Liver (tissue), 8 donors: ENCODE measurements at regions not wholly inside any gene's neighbourhood (a gene's known extent, or its start where the extent isn't known, plus 50 kb on each side); places are given as distances from the start of the nearest gene placed in this dataset.

ENCODE experiments used
- DNase-seq: peaks from one replicate; pipeline ENCODE4 v3.0.0-alpha.2; 2017; ENCODE audit warnings: low spot score
- H3K27ac ChIP-seq, 2 donors: one replicate each; pipeline ENCODE4 v1.7.0; 2013; ENCODE audit warnings: inconsistent platforms in 2 of 2, low read length in 2 of 2, control low read depth in 1 of 2, low read depth in 1 of 2, mild to moderate bottlenecking in 1 of 2
- H3K27me3 ChIP-seq, 4 donors: one replicate each; pipeline versions ENCODE4 v1.6.1 to v1.7.0; 2013; ENCODE audit warnings: low read length in 3 of 4, inconsistent platforms in 1 of 4, mild to moderate bottlenecking in 1 of 4, moderate library complexity in 1 of 4; ENCODE audit not compliant: control insufficient read depth in 4 of 4, insufficient read depth in 4 of 4
- H3K36me3 ChIP-seq, 4 donors: one replicate each; pipeline versions ENCODE4 v1.6.1 to v1.7.0; 2013; ENCODE audit warnings: low read length in 3 of 4, mild to moderate bottlenecking in 3 of 4, low read depth in 1 of 4, moderate library complexity in 1 of 4; ENCODE audit not compliant: control insufficient read depth in 4 of 4, insufficient read depth in 3 of 4
- H3K4me1 ChIP-seq, 4 donors: one replicate each; pipeline versions ENCODE4 v1.6.1 to v1.7.0; 2013; ENCODE audit warnings: low read length in 3 of 4, mild to moderate bottlenecking in 3 of 4, moderate library complexity in 1 of 4; ENCODE audit not compliant: control insufficient read depth in 4 of 4, insufficient read depth in 4 of 4
- H3K4me3 ChIP-seq, 3 donors: one replicate each; pipeline versions ENCODE4 v1.6.1 to v1.7.0; 2013; ENCODE audit warnings: low read length in 3 of 3, control low read depth in 1 of 3, low read depth in 1 of 3, mild to moderate bottlenecking in 1 of 3
- H3K9ac ChIP-seq, 2 donors: one replicate each; pipeline ENCODE4 v1.7.0; 2013; ENCODE audit warnings: low read length in 2 of 2, mild to moderate bottlenecking in 2 of 2, moderate library complexity in 2 of 2, control low read depth in 1 of 2, low read depth in 1 of 2
- H3K9me3 ChIP-seq, 4 donors: one replicate each; pipeline versions ENCODE4 v1.6.1 to v1.7.0; 2013; ENCODE audit warnings: low read length in 3 of 4; ENCODE audit not compliant: control insufficient read depth in 4 of 4
- ATF3 ChIP-seq: IDR thresholded peaks from 2 replicates; pipeline ENCODE4 v1.6.1; 2016; ENCODE audit warnings: antibody characterized with exemption
- EGR1 ChIP-seq, 2 donors: IDR thresholded peaks; 2 replicates each; pipeline ENCODE4 v1.6.1; 2016 to 2018; ENCODE audit warnings: antibody characterized with exemption in 2 of 2, low read depth in 2 of 2
- FOXA1 ChIP-seq: IDR thresholded peaks from 2 replicates; pipeline ENCODE4 v1.6.1; 2016; ENCODE audit warnings: antibody characterized with exemption
- FOXA2 ChIP-seq: IDR thresholded peaks from 2 replicates; pipeline ENCODE4 v1.6.1; 2016; ENCODE audit warnings: antibody characterized with exemption
- GABPA ChIP-seq, 2 donors: IDR thresholded peaks in 1 of 2; conservative IDR thresholded peaks in 1 of 2; 2 replicates each; pipeline ENCODE4 v1.6.1; 2016; ENCODE audit warnings: antibody characterized with exemption in 2 of 2, mild to moderate bottlenecking in 1 of 2, moderate library complexity in 1 of 2
- HNF4A ChIP-seq, 2 donors: conservative IDR thresholded peaks; 2 replicates each; pipeline ENCODE4 v1.6.1; 2016; ENCODE audit warnings: antibody characterized with exemption in 2 of 2, mild to moderate bottlenecking in 2 of 2
- HNF4G ChIP-seq: IDR thresholded peaks from 2 replicates; pipeline ENCODE4 v1.6.1; 2016; ENCODE audit warnings: antibody characterized with exemption
- JUND ChIP-seq, 2 donors: IDR thresholded peaks; 2 replicates each; pipeline ENCODE4 v1.6.1; 2016; ENCODE audit warnings: antibody characterized with exemption in 2 of 2
- NR2F2 ChIP-seq: IDR thresholded peaks from 2 replicates; pipeline ENCODE4 v1.6.1; 2016; ENCODE audit warnings: antibody characterized with exemption
- RAD21 ChIP-seq, 2 donors: IDR thresholded peaks; 2 replicates each; pipeline ENCODE4 v1.6.1; 2016; ENCODE audit warnings: antibody characterized with exemption in 2 of 2, mild to moderate bottlenecking in 2 of 2
- RXRA ChIP-seq, 2 donors: IDR thresholded peaks; 2 replicates each; pipeline ENCODE4 v1.6.1; 2017 to 2018; ENCODE audit warnings: antibody characterized with exemption in 2 of 2, mild to moderate bottlenecking in 1 of 2
- SP1 ChIP-seq: IDR thresholded peaks from 2 replicates; pipeline ENCODE4 v1.6.1; 2018; ENCODE audit warnings: antibody characterized with exemption, mild to moderate bottlenecking
- TAF1 ChIP-seq: conservative IDR thresholded peaks from 2 replicates; pipeline ENCODE4 v1.6.1; 2016; ENCODE audit warnings: antibody characterized with exemption, mild to moderate bottlenecking
- YY1 ChIP-seq: IDR thresholded peaks from 2 replicates; pipeline ENCODE4 v1.6.1; 2016; ENCODE audit warnings: antibody characterized with exemption, mild to moderate bottlenecking
- WGBS: extraction: QIAGEN DNeasy Blood & Tissue Kit; methylation state at CpG from one replicate; pipeline ENCODE4 v1.1.7; 2013; 5-methylcytosine and 5-hydroxymethylcytosine counted together
- TF ChIP-seq, protein P1 (sequence below): IDR thresholded peaks from 2 replicates; pipeline ENCODE4 v1.6.1; 2016; ENCODE audit warnings: antibody characterized with exemption
- TF ChIP-seq, protein P2 (sequence below): fragments of 150-350 bp; IDR thresholded peaks from 2 replicates; pipeline ENCODE4 v1.5.1; 2017; ENCODE audit warnings: improper control_type of control experiment, low read depth, low read length; ENCODE audit not compliant: missing input control
- TF ChIP-seq, protein P3 (sequence below): IDR thresholded peaks from 2 replicates; pipeline ENCODE4 v1.6.1; 2016; ENCODE audit warnings: antibody characterized with exemption
- TF ChIP-seq, protein P4 (sequence below): IDR thresholded peaks from 2 replicates; pipeline ENCODE4 v1.6.1; 2016; ENCODE audit warnings: antibody characterized with exemption, mild to moderate bottlenecking
- donor health status: healthy.
- donor health status: healthy.
- donor health status: healthy.
- donor health status: healthy.
- donor health status: healthy.

DNA sequence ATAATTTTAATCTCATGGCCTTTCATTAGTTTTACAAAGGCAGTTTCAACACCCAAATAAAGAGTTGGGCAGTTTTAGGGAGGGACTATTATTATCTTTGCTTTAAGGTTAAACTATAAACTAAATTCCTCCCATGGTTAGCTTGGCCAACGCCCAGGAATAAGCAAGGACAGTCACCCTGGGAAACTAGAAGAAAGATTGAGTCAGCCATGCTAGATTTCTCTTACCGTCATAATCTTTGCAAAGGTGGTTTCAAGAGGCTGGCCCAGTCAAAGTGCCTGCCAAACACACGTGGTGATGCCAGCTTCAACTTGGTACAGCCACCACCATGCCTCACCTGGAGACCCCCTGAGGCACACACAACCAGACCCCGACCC lies 317.4 kb upstream of the SP8 start:
- Histone ChIP-seq H3K36me3 (no peaks in the 10 kb centered on the region), H3K4me1 (no peaks in the 10 kb centered on the region), H3K27me3 (no peaks in the 10 kb centered on the region), H3K9me3 (peaks cover 0 to 5% (median 0%) of the 10 kb centered on the region in 4 donors), H3K4me3 (no peak overlapping the region), H3K9ac (no peak overlapping the region), H3K27ac (no peak overlapping the region)
- TF ChIP-seq JUND (IDR thresholded peaks at IDR 0.05) (no peak), HNF4G (no peak), ATF3 (no peak), FOXA1 (no peak), NR2F2 (no peak), GABPA (IDR thresholded peaks at IDR 0.05 in 1 of 2, conservative IDR thresholded peaks at IDR 0.05 in 1 of 2) (no peak), YY1 (no peak), HNF4A (conservative IDR thresholded peaks at IDR 0.05) (no peak), RXRA (IDR thresholded peaks at IDR 0.05) (no peak), TAF1 (no peak), SP1 (no peak), FOXA2 (no peak), RAD21 (IDR thresholded peaks at IDR 0.05) (no peak), EGR1 (IDR thresholded peaks at IDR 0.05; ENCODE audit: low read depth in 2 of 2) (no peak)
- TF ChIP-seq, protein P1, sequence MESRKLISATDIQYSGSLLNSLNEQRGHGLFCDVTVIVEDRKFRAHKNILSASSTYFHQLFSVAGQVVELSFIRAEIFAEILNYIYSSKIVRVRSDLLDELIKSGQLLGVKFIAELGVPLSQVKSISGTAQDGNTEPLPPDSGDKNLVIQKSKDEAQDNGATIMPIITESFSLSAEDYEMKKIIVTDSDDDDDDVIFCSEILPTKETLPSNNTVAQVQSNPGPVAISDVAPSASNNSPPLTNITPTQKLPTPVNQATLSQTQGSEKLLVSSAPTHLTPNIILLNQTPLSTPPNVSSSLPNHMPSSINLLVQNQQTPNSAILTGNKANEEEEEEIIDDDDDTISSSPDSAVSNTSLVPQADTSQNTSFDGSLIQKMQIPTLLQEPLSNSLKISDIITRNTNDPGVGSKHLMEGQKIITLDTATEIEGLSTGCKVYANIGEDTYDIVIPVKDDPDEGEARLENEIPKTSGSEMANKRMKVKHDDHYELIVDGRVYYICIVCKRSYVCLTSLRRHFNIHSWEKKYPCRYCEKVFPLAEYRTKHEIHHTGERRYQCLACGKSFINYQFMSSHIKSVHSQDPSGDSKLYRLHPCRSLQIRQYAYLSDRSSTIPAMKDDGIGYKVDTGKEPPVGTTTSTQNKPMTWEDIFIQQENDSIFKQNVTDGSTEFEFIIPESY: no peak
- TF ChIP-seq, protein P2, sequence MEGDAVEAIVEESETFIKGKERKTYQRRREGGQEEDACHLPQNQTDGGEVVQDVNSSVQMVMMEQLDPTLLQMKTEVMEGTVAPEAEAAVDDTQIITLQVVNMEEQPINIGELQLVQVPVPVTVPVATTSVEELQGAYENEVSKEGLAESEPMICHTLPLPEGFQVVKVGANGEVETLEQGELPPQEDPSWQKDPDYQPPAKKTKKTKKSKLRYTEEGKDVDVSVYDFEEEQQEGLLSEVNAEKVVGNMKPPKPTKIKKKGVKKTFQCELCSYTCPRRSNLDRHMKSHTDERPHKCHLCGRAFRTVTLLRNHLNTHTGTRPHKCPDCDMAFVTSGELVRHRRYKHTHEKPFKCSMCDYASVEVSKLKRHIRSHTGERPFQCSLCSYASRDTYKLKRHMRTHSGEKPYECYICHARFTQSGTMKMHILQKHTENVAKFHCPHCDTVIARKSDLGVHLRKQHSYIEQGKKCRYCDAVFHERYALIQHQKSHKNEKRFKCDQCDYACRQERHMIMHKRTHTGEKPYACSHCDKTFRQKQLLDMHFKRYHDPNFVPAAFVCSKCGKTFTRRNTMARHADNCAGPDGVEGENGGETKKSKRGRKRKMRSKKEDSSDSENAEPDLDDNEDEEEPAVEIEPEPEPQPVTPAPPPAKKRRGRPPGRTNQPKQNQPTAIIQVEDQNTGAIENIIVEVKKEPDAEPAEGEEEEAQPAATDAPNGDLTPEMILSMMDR: no peak
- TF ChIP-seq, protein P3, sequence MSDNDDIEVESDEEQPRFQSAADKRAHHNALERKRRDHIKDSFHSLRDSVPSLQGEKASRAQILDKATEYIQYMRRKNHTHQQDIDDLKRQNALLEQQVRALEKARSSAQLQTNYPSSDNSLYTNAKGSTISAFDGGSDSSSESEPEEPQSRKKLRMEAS: no peak
- TF ChIP-seq, protein P4, sequence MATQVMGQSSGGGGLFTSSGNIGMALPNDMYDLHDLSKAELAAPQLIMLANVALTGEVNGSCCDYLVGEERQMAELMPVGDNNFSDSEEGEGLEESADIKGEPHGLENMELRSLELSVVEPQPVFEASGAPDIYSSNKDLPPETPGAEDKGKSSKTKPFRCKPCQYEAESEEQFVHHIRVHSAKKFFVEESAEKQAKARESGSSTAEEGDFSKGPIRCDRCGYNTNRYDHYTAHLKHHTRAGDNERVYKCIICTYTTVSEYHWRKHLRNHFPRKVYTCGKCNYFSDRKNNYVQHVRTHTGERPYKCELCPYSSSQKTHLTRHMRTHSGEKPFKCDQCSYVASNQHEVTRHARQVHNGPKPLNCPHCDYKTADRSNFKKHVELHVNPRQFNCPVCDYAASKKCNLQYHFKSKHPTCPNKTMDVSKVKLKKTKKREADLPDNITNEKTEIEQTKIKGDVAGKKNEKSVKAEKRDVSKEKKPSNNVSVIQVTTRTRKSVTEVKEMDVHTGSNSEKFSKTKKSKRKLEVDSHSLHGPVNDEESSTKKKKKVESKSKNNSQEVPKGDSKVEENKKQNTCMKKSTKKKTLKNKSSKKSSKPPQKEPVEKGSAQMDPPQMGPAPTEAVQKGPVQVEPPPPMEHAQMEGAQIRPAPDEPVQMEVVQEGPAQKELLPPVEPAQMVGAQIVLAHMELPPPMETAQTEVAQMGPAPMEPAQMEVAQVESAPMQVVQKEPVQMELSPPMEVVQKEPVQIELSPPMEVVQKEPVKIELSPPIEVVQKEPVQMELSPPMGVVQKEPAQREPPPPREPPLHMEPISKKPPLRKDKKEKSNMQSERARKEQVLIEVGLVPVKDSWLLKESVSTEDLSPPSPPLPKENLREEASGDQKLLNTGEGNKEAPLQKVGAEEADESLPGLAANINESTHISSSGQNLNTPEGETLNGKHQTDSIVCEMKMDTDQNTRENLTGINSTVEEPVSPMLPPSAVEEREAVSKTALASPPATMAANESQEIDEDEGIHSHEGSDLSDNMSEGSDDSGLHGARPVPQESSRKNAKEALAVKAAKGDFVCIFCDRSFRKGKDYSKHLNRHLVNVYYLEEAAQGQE: no peak
- WGBS: 64% methylated on average over 4 of the region's 4 CpGs
- no peak for DNase-seq
